ENCODE measurements at regions not wholly inside any gene's neighbourhood (a gene's known extent, or its start where the extent isn't known, plus 50 kb on each side); places are given as distances from the start of the nearest gene placed in this dataset.

GRCh38 chr13:26929971-26930730 is 169.6 kb upstream of the GPR12 start:
- DNase-seq = peak; percentile 15 to 71 (median 46)

- no peak for DNase-seq
Observed at GRCh38 chr13:26927511-26927910, 166.9 kb upstream of the GPR12 start.

- no peak for DNase-seq
Observed at GRCh38 chr13:26926371-26926770, 165.8 kb upstream of the GPR12 start.

GRCh38 chr13:26923824-26924605 is 163.4 kb upstream of the GPR12 start:
- DNase-seq = no peak

- no peak for DNase-seq
Observed at GRCh38 chr13:26921918-26922317, 161.3 kb upstream of the GPR12 start.

- DNase-seq = no peak
Observed at GRCh38 chr13:26920614-26921355, 160.2 kb upstream of the GPR12 start.

GRCh38 chr13:26919732-26920131 is 159.1 kb upstream of the GPR12 start:
- no peak for DNase-seq

- DNase-seq = no peak
Observed at GRCh38 chr13:26919311-26919710, 158.7 kb upstream of the GPR12 start.

GRCh38 chr13:26914624-26915023 is 154.0 kb upstream of the GPR12 start:
- no peak for DNase-seq

GRCh38 chr13:26914148-26914547 is 153.6 kb upstream of the GPR12 start:
- no peak for DNase-seq

GRCh38 chr13:26910754-26911465 is 150.3 kb upstream of the GPR12 start:
- no peak for DNase-seq

GRCh38 chr13:26909477-26909876 is 148.9 kb upstream of the GPR12 start:
- DNase-seq = no peak

GRCh38 chr13:26908126-26908525 is 147.5 kb upstream of the GPR12 start:
- DNase-seq = no peak

GRCh38 chr13:26899202-26899601 is 138.6 kb upstream of the GPR12 start:
- no peak for DNase-seq

GRCh38 chr13:26897706-26898550 is 137.3 kb upstream of the GPR12 start:
- DNase-seq = no peak

- no peak for DNase-seq
Observed at GRCh38 chr13:26896986-26897668, 136.5 kb upstream of the GPR12 start.

- DNase-seq = no peak
Observed at GRCh38 chr13:26895808-26896466, 135.4 kb upstream of the GPR12 start.

GRCh38 chr13:26895081-26895807 is 134.7 kb upstream of the GPR12 start:
- no peak for DNase-seq

- DNase-seq = no peak
Observed at GRCh38 chr13:26888632-26889031, 128.0 kb upstream of the GPR12 start.

- DNase-seq = no peak
Observed at GRCh38 chr13:26887594-26887993, 127.0 kb upstream of the GPR12 start.
